ENCODE measurements at regions not wholly inside any gene's neighbourhood (a gene's known extent, or its start where the extent isn't known, plus 50 kb on each side); places are given as distances from the start of the nearest gene placed in this dataset.
A peak's percentile ranks its signal among the peaks of the same experiment; 100 is the strongest.
"Not testable (repeated sequence)": the region's sequence is repeated elsewhere in the genome, so short reads cannot be mapped to it uniquely, and the experiment has no call there.

DNA sequence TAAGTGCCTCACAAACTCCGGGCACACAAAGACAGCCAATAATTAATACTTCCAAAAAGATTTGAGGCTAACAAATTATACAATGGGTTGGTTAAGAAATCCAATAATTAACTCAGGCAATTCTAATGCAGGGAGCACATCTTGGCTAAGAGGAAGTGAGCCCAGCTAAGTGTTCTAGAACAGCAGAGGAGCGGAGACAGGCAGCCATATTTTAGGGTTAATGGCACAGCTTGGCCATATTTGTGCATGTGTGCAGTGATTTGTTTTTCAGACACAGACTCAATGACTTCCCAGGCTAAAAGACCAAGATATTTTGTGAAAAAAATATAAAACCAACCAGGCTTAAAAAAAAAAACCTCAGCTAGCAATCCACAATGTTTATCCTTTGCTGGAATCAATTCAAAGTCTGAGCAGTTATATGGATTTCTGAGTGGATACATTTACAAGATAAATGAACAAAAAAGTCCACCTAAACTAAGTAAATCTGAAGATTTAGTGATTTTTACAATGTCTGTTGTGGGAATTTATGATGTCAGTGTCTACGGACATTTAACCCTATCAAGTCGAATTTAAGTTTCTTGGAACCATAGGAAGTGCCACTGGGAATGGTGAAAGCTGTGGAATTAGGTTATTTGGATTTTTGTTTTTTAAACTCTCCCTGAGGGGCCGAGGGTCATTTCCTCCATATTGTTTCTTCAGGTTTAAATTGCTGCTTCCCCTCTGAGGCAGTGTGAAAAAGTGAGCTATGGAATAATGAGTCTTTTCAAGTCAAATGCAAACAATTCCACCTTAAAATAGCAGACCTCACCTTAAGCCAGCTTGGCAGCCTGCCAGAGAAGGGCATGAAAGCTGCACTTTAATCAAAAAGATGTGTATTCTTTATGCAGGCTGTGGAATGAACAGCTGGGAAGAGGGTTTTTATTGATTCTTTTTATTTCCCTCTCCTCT, 413.7 kb upstream of the TBL1XR1 start:
- DNase-seq: no peak

DNA sequence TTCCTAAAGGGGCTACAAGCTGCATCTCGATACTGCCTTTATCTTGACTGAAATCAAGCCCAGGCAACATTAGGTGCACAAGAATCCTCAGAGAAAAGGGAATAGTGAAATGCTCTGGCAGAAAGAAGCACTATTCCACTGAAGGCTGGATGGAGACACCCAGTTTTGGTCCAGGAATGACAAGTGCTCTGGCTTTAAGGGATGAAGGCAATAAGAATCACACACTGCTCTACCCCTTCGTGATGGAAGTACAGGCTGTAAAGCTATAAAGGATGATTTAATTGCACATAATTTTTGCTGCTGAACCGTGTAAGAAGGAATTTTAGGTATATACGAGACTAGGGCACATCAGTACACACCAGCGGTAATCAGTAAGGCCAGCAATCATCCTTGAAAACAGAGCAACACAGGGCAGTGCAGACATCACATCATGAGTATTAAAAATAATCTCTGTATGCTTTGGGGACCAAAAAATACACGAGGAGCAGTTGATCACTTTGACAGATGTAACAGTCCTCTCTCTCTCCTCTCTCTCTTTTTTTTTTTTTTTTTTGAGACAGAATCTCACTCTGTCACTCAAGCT, 414.6 kb upstream of the TBL1XR1 start:
- no peak for DNase-seq

DNA sequence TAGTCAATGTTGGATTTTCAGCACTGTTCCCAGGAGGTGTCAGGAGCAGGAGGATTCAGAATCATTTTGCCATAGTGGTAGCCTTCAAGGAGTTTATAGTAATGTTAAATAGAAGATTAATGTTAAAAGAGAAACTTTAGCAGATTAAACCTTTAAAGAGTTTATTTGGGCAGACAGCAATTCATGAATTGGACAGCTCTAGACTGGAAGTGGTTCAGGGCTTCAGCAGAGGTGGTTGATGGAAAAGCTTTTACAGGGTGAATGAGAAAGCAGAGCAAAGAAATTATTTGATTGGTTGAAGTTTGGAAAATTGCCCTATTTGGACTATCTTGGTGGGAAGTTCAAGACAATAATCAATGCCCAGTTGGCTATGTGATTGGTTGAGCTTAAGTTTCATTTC, 416.6 kb upstream of the TBL1XR1 start:
- DNase-seq: no peak

DNA sequence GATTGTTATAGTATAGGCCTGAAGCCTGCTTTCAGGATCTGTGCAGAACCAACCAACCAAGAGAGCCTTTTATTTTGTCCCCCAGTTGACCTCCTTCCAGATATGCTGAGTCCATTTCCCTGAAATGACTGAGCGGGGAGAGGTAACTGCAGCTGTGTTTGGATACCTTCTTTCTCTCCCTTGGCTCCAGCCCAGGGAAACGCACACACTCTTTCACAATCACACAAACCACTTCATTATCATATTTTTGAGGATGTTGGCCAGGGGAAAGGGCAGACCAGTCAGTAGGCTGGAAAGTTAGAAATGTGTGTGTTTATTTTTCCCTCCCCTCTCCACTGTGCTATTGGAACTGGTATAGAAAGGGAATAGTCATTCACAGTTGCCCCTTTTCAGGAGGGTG, 417.7 kb upstream of the TBL1XR1 start:
- no peak for DNase-seq

DNA sequence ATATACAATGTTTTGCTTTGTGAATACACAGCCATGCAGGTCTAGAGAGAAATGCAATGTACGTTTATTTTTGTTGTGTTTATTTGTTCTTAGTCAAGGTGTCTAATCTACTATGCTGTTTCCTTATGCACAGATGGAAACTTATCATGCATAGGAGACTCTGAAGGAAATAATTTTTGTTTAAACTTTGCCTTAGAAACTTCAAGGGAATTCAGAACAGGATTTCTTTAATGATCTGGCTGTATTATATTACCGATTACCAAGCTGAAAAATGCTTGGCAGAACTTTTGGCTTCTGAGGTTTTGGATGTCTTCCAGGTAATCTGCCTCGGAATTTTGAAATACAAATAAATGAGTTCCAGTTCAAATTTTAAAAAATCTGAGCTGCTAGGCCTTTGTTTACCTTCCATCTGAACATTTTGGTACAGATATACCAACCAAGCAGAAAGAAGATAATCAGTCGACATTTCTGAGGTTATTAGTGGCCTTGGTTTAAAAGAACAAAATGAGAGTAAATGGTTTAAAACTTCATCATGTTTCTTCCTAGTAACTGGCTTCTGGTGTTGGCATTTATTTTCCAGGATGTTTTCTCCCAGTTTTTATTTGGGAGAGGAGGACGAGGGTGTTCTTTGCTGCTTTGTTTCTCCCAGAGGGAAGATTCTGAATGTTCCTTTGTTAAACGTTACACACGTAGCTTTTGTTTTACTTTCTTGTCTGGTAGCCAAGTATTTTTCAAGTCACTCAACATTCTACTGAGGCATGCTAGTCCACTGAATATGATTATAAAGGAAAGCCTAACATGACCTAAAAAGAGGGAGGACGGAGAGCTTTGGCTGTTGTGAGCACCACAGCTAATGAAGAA, 421.8 kb upstream of the TBL1XR1 start:
- DNase-seq: no peak

DNA sequence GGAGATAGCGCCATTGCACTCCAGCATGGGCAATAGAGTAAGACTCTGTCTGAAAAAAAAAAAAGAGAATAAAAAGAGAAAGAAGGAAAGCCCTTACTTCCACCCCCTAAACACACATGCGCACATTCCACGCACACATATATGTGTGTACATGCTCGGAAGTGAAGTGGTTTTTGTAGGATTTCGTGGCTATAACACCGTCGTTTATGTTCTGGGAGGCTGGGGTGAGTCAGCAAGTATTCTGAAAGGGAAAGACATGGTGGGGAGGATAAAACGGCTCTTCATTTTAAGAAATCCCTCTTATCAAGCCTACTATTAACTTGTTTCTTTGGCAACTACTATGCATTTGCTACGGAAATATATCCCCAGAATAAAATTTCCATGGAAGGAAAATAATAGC, 422.8 kb upstream of the TBL1XR1 start:
- DNase-seq: no peak

DNA sequence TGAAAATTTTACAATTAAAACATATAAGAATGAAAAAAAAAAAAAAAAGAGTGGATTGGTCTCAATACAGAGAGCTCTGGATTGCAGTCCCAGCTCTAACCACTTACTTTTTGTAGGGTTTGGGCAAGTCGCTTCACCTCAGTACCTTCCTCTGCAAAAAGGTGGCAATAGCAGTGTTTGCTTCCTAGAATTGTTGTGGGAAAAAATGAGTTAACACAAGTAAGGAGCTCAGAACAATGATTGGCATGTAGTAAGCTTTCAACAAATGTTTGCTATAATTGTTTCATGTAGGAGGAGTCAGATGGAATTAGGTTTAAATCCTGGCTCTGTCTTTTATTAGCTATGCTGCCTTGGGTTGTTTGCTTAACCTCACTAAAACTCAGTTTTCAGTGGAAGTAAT, 425.2 kb upstream of the TBL1XR1 start:
- no peak for DNase-seq

DNA sequence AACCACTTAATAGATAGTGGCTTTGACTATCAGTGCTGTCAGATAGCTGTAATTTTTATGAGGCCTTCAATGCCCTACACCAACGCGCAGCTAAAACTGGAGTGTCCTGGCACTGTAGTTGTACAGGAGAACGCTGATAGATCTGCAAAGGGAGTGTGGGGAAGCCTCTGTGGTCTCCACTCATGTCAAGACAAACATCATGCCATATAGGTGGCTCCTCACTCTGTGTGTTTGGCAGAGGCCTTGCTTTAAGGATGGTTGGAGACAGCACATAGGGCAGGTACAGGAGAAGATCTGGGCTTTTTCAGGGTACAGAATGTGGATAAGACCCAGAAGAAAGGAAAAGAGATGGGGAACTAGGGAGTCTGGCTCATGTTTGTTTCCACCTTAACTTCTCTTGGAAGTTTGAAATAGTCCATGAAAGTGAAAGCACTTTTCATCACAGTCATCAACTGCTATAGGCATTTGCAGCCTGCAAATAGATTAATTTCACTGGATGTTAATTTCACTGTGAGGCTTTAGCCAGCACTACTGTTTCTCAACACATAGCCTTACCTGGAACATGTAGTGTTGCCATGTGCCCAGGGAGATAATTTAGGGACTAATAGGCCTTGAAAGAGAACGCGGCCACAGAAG, 425.8 kb upstream of the TBL1XR1 start:
- DNase-seq: no peak

DNA sequence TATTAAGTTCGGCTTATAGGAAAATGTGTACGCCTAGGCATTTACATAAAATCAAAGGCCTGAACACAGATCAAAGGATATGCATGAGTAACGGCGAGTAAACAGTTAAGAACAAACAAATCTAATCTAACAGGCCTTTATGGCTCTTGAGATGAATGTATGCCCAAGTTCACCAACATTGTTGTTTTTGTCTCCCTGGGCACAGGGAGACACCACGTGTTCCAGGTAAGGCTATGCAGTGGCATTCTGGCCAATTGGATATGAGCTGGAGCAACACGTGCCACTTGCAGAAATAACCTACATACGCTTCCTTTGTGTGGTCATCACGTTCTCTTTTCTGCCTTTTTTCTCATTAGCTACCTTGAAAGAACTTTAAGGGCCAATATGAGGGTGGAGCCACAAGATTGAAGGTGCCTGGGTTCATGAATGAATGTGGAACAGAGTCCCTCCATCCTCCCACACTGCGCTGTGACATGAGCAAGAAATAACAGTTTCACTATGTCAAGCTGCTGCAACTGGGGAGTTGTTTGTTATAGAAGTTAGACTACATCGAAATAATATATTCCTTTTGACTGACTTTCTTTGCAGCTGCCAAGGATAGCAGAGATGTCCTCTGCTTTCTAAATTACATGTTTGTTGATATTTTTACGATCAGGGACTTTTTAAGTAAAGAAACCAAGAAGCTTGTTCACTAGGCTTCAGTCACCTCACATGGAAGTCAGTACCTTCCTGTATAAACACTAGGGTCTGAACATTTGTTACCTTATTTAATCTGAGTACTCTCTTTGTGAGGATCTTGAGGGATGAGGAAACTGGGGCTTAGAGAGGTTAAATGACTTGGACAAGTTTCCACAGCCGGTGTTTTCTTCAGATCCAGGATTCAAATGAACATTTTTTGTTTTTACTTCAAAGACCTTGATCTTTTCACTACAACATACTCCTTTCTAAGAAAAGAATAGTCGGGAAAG, 427.5 kb upstream of the TBL1XR1 start:
- no peak for DNase-seq

DNA sequence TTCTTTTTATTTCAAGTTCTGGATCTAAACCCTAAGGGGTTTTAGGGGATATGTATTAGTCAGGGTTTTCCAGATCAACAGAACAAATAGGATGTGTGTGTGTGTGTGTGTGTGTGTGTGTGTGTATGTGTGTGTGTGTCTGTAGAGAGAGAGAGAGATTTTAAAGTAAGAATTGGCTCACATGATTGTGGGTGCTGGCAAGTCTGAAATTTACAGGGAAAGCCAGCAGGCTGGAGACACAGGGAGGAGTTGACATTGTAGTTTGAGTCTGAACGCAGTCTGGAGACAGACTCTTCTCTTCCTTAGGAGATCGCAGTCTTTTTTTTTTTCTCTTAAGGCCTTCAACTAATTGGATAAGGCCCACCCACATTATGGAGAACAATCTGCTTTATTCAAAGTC, 428.8 kb upstream of the TBL1XR1 start:
- no peak for DNase-seq

DNA sequence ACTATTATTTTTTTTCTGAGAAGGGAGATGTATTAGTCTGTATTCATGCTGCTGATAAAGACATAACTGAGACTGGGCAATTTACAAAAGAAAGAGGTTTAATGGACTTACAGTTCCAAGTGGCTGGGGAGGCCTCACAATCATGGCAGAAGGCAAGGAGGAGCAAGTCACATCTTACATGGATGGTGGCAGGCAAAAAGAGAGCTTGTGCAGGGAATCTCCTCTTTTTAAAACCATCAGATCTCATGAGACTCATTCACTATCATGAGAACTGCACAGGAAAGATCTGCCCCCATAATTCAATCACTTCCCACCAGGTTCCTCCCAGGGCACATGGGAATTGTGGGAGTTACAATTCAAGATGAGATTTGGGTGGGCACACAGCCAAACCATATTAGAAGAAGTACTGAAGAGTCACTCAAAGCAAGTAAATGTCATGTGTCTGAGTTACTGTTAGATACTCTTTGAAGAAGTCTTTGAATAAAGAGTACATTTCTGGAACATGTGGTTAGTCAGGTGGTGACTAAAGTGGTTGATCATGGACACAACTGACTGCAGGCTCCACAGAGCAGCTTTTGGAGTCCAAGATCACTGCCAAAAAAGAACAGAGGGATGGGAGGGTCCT, 430.9 kb upstream of the TBL1XR1 start:
- not testable (repeated sequence) for DNase-seq

DNA sequence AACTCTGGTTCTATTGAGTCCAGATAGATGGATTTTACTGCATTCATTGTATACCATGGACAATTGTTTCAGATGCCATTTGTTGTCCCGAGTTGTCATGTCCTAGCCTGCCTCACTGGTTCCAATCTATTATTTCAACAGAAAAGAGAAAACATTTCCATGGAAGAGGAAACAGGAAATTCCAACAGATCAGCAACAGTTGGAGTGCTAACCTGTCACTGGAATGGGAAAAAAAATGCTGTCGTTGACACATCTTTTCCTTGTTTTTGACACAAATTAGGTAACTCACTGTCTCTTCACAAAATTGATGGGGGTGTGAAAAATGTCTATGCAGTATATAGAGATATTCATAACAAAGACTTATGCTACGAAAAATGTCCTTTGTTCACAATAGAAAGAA, 432.0 kb upstream of the TBL1XR1 start:
- DNase-seq: no peak

DNA sequence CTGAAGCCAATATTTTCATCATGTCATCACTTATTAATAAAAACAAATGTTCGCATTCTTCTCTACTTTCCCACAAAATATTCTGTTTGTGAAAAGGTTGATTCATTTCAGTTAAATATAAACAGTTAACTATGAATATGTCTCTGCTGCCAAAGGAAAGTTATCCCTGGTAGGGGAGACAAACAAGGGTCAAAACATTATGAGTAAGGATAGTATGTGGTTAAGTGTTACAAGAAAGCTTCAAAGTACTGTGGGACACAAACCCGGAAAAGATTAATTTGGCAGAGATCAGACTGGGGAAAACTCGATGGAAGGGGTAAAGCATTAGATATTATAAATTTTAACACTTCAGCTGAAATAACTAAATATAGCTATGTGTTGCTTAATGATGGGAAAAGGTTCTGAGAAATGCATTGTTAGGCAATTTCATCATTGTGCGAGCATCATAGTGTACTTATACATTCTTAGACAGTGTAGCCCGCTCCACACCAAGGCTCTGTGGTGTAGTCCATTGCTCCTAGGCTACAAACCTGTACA, 436.5 kb upstream of the TBL1XR1 start:
- DNase-seq: no peak

DNA sequence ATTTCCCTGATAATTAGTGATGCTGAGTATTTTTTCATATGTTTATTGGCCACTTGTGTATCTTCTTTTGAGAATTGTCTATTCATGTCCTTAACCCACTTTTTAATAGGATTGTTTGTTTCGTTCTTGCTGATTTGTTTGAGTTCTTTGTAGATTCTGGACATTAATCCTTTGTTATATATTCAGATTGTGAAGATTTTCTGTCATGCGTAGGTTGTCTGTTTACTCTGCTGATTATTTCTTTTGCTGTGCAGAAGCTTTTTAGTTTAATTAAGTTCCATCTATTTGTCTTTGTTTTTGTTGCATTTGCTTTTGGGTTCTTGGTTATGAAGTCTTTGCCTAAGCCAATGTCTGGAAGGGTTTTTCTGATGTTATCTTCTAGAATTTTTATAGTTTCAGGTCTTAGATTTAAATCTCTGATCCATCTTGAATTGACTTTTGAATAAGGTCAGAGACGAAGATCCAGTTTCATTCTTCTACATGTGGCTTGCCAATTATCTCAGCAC, 438.4 kb upstream of the TBL1XR1 start:
- DNase-seq: not testable (repeated sequence)

DNA sequence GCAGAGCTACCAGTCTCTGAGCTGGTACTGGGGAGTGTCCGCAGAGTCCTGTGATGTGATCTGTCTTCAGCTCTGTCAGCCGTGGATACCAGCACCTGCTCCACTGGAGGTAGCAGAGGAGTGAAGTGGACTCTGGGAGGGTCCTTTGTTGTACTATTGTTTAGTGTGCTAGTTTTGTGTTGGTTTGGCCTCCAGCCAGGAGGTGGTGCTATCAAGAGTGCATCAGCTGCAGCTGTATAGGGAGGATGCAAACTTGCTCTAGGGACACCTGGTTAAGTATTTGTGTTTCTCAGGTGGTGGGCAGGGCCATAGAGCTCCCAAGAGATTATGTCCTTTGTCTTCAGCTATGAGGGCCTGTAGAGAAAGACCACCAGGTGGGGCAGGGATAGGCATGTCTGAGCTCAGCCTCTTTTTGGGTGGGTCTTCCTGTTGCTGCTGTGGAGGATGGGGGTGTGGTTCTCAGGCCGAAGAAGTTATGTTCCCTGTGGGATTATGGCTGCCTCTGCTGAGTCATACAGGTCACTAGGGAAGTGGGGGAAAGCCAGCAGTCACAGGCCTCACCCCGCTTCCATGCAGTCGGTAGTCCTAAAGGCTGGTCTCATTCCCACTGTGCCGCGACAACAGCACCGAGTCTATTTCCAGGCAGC, 443.2 kb upstream of the TBL1XR1 start:
- DNase-seq: no peak

DNA sequence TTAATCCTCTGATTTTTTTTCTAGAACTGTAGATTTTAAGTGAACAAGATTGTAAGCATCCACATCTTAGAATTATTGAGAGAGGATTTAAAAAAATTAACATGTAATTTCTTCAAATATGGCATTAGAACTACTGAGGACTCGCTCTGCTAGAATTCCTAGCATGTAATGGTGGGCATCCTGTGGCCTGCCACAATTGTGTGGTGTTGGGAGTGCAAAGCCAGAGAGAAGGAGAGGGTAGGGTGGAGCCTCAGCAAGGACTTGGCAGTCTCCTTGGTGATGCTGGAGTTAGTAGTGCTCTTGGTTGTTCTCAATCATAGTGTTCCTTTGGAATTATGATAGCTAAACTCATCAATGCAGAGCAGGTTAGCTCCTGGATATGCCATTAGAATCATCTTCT, 443.9 kb upstream of the TBL1XR1 start:
- no peak for DNase-seq

DNA sequence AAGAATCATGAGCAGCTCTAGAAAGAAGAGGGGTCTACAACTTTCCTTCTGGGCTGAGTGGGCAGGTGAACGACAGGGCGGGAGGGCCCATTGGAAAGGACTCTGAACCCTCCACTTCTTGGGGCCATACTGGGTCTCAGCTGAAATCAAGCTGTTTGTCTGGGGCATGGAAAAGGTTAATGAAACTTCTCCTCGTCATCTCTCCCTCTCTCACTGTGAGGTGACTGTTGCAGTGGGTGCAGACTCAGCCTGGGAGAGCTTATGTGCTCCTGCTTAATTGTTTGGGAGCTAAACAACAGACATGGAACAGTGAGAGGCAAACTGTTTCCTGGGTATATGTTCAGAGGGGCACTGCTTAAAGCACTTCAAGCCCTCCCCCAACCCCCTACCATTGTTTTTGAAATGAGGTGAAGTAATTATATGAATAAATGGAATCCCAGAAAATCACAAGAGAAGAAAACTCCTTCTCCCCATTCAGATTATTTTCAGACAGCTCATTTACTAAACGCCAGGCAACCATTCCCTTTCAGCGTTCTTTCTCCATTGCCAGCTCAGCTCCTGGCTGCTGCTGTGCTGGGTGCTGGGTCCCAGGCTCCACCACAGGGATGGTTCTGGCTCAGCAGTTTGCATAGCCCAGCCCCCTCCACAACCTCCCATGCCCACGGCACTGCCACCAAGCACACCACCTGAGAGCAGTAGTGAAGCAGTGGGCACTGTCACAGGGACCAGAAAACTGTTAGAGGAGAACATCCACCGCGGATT, 444.9 kb upstream of the TBL1XR1 start:
- DNase-seq: no peak

DNA sequence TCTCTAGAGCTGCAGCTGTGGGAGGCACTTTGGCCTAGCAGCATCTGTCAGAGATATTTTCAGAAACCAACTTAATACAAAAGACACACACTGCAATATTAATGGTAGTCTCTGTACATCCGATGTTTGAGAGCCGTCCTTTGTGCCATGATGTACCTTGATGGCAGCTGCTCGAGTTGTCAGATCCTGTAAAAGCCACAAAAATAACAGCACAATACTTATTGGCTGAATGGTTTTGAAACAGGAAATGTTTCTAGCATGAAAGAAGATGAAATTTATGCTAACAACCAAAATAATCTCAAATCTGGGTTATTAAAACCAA, 445.5 kb upstream of the TBL1XR1 start:
- DNase-seq: no peak

DNA sequence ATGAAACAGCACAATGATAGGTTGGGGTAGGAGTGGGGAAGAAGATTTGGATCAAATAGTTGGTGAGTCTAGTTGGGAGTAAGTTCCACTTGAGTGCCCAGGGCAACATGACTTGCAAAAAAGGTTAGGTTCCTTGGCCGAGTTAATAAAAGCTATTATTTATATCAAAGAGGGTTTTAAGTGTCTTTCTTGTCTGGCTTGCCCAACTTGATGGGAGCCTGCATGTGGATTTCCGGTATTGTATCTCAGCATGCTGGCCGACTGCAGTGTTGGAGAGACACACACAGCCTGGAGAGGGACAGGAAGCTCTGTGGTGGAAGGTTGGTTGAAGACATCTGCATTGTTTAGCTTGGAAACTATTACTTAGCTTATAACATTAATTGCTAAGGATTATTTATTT, 449.5 kb upstream of the TBL1XR1 start:
- DNase-seq: peak; percentile 35

DNA sequence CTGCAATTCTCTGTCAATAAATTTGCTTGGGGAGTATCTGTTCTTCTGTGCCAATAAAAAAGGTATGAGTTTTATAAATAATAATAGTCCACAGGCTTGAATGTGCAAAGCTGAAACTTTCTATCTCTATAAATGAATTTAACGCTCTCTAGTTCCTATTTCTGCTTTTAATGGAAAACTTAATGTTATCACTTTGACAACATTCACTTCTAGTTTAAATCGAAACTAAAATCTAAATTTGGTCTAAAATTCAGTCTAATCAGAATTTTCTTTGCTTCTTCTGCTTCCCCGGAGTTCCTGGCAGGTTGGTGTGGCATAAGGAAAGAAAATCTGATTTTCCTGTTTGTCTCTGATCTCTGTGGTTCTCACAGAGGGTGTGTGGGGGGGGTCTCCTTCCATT, 450.1 kb upstream of the TBL1XR1 start:
- no peak for DNase-seq

Data from activated CD4-positive, alpha-beta T cell treated with anti-CD3 and anti-CD28 coated beads, Interleukin-2, amount 50 U/mL, for 16 hours (primary cell).